ENCODE measurements at regions not wholly inside any gene's neighbourhood (a gene's known extent, or its start where the extent isn't known, plus 50 kb on each side); places are given as distances from the start of the nearest gene placed in this dataset.

- DNase-seq (ENCODE audit: low spot score) (no peak), ATAC-seq (no peak), FAIRE-seq (no peak)
- H3K27me3 ChIP-seq (ENCODE audit: control insufficient read depth in 1 of 2, insufficient read depth in 2 of 2, low read length in 2 of 2), result no peaks in the 10 kb centered on the region
- TF ChIP-seq ZNF414 (CRISPR knock-in tag; IDR thresholded peaks at IDR 0.05) (no peak), ZNF484 (CRISPR knock-in tag; IDR thresholded peaks at IDR 0.05; ENCODE audit: borderline replicate concordance, low read depth) (no peak), HDAC6 (IDR thresholded peaks at IDR 0.05; ENCODE audit: low read depth, low read length) (no peak), ZBTB49 (CRISPR knock-in tag; IDR thresholded peaks at IDR 0.05; ENCODE audit: borderline replicate concordance) (no peak), ETV6 (CRISPR knock-in tag; conservative IDR thresholded peaks at IDR 0.05) (no peak), HMGXB4 (CRISPR knock-in tag; IDR thresholded peaks at IDR 0.05; ENCODE audit: borderline replicate concordance in 1 of 2, low read depth in 1 of 2) (no peak), MED8 (CRISPR knock-in tag; IDR thresholded peaks at IDR 0.05; ENCODE audit: insufficient replicate concordance) (no peak), ARNTL (CRISPR knock-in tag; IDR thresholded peaks at IDR 0.05) (no peak), ZNF430 (CRISPR knock-in tag; IDR thresholded peaks at IDR 0.05) (no peak)
- no peak overlapping the region for H3K9ac ChIP-seq (ENCODE audit: insufficient read depth, low read depth, low read length)
- no TSS peak for BruUV-seq (replicated peaks)
- WGBS (ENCODE audit: low lambda C conversion rate), result 5% methylated on average over 3 of the region's 3 CpGs
- no peak overlapping the region for H3K4me2 ChIP-seq (ENCODE audit: low read depth, low read length)
- ChIA-PET POLR2A (no interaction called here), CTCF (ENCODE audit: low intra/inter-chr PET ratio, low total read pairs) (no interaction called here)
- no peaks in the 10 kb centered on the region for H4K20me1 ChIP-seq (ENCODE audit: insufficient read depth, low read length)
- intact Hi-C loops (cut with micrococcal nuclease; ENCODE audit: unreplicated experiment) (no loop called here), in situ Hi-C loops (cut with HindIII; ENCODE audit: extremely low pct_ligation_motif_present, low pct_unique_long_range_greater_than_20kb) (no loop called here)
- H3K36me3 ChIP-seq (replicated peaks in 1 of 2; ENCODE audit: control insufficient read depth in 1 of 2, insufficient read depth in 2 of 2, low read length in 2 of 2), result no peaks in the 10 kb centered on the region
- H3K27ac ChIP-seq (ENCODE audit: extremely low read length, insufficient read depth, low read length), result no peak overlapping the region
- no peak overlapping the region for H2AFZ ChIP-seq (ENCODE audit: low read length)
- H3K4me1 ChIP-seq (ENCODE audit: insufficient read depth, low read length), result no peaks in the 10 kb centered on the region
- no peaks in the 10 kb centered on the region for H3K9me3 ChIP-seq (ENCODE audit: low read length)
- H3K79me2 ChIP-seq (ENCODE audit: insufficient read depth, low read length), result no peaks in the 10 kb centered on the region
- no peak overlapping the region for H3K4me3 ChIP-seq (replicated peaks in 1 of 3; ENCODE audit: insufficient read depth in 1 of 3, low read depth in 2 of 3, low read length in 3 of 3)
Measured at GRCh38 chr7:110153222-110153621, 937.7 kb upstream of the LRRN3 start.
